Left hindlimb (tissue), 1 donor: ENCODE measurements at regions not wholly inside any gene's neighbourhood (a gene's known extent, or its start where the extent isn't known, plus 50 kb on each side); places are given as distances from the start of the nearest gene placed in this dataset.

Source experiments
- DNase-seq: peaks from one replicate; pipeline ENCODE4 v3.0.0-alpha.2; 2018

DNA sequence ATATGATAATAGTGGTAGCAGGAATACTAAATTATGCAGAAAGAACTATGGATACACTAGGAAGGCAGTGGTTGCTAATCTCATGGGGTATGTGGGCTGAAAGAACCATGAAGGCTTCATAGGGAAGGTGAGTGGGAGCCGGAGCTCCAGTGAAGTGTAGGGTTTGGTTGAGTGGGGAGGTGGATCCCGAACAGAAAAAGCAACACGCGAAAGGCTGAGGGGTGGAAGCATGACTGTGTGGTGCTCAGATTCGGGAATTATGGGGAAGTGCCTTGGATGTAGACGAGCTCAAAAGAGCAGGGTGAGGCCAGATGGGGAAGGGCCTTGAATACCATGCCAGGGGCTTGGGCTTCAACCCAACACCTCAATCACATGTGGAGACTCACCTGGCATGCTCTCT lies 715.1 kb downstream of the TYW1 start:
- no peak for DNase-seq

DNA sequence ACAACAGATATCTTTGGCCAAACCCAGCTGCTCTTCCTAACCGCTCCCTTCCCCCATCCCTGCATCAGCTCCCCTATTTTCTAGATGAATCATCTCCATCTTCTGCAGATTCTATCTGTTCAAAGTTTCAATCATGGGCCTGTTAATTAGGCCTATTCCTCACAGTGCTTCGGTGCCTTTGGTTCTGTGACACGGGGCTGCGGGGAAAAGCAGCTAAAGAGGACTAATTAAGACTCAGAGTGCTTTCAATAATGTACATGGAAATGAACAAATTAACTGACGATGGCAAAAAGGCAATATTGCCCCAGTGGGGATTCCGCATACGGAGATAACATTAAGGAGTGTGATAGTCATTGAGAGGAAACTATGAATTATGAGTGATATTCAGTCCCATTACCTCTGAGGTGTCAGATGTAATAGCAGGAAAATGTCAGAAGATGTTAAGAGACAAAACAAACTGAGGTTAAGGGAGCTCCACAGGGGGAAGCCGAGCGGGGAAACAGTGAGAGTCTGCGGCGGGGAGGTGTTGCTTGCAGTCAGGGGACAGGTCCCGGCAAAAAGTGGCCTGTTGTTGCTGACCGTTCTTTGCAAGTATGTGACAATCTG lies 716.9 kb downstream of the TYW1 start:
- DNase-seq: no peak

DNA sequence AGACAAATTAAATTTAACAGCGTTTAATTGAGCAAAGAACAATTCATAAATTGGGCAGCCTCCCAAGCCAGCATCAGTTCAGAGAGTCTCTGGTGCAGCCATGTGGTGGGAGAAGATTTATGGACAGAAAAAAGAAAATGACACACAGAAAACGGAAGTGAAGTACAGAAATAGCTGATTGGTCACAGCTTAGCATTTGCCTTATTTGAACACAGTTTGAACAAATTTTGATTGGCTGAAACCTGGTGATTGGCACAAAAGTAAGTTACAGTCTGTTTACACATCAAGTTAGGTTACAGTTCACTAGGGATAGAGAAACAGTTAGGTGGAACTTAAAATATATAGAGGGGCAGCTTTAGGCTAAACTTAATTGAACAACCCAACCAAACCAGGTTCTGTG lies 720.1 kb downstream of the TYW1 start:
- no peak for DNase-seq

DNA sequence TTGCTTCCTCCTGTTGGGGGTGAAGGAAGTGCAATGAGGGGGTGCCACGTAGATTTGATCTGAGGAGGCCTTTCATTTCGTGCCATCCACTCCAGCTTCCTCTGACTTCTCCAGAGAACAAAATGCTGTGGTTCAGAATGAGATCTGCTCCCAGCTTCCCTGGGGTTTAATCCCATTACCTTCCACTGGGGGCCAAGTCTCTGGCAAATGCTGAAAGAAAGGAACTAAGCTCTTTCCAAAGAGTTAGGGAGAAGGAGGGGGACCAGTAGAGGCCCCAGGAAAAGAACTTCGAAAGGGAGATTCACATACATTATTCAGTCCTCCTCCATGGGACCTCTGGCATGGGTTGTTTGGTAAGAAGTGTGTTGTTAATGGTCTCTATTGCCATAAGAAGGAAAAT lies 727.0 kb downstream of the TYW1 start:
- DNase-seq: no peak

DNA sequence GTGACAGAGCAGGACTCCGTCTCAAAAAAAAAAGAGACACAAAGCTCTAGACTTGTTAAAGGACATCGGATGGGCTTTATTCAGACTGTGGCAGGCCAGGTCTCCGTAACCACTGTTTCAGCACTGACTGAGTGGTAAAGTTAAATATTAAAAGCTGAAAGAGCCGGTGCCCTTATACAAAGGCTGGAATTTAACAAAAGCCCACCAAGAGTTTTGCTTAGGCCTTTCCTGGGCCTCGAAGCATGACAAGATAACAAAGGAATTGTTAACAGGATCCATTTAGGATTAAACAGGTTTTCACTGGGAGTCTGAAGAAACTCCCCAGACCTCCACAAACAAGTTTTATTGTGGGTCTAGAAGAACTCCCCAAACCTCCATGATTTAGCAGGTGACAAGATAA lies 727.8 kb downstream of the TYW1 start:
- no peak for DNase-seq

DNA sequence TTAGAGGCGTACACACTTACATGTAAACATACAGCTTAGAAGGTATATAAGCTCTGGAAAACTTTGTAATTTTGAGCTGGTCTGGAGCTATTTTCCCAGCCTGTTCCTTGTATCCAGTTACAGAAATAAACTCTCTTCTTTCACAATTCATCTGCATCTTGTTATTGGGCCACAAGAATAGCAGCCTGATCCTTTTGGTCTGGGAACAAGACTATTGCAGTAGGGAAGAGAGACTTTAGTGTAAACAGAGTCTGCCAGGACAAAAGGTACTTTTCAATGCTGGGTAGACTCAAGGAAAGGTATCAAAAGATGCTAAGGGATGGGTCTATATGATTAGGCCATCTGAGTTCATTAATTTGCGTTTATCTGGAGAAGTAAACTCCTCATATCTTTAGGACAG lies 728.3 kb downstream of the TYW1 start:
- no peak for DNase-seq

DNA sequence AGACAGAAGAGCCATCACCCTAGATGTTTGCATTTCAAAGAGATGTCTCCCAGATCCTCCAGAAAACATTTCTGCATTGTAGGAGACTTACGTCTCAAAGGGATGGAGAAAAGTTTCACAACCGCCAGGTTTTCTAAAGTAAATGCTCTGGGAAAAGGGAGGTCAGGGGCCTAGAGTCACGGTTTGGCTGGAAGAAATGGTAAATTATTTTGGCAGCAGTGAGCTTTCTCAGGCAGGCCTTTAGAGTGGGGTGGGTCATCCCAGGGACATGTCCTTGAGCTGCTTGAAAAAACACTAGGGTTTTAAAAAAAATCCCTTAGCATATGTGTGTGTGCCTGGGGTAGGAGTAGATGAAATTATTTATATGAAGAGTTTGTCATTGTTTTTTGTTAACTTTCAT lies 728.8 kb downstream of the TYW1 start:
- no peak for DNase-seq

DNA sequence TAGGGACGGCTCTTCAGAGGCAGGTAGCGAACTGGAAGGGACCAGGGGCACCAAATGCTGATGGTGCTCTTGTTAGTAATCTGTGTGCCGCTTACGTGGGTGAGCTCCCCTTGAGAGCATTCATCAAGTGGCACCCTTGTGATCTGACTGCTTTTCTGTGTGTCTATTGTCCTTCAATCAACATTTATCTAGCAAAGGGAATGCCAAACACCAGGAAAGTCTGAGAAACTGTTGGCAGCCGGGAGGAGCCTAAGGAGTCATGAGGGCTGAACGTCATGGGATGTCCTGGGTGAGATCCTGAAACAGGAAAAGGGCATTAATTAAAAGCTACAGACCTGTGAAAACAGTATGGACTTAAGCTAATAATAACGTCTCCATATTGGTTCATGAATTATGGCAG lies 733.1 kb downstream of the TYW1 start:
- no peak for DNase-seq

DNA sequence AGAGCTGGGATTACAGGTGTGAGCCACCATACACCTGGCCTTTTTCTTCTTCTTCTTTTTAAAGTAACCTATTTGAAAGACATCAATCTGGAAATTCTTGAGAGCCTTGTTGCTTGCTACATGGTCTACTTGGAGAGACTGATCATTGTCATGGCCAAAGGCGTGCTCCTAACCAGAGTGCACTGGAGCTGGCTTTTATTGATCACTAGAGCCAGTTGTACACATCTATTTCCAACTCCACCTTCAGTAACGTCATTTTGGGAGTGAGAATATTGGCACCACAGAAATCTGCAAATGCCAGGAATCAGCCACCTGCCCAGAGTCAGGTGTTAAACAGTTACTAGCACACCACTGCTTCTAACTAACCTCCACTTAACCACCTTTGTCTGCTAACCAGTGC lies 735.1 kb downstream of the TYW1 start:
- DNase-seq: no peak

DNA sequence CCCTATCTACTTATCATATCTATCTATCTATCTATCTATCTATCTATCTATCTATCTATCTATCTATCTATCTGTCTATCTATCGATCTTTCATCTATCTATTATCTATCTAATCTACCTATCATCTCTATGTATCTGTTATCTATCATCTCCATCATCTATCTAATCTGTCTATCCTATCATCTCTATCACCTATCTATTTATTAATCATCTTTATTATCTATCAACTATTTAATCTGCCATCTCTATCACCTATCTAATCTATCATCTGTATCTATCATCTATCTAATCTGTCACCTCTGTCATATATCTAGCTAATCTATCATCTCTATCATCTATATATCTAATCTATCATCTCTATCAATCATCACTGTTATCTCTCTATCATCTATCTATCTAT lies 736.3 kb downstream of the TYW1 start:
- DNase-seq: no peak

DNA sequence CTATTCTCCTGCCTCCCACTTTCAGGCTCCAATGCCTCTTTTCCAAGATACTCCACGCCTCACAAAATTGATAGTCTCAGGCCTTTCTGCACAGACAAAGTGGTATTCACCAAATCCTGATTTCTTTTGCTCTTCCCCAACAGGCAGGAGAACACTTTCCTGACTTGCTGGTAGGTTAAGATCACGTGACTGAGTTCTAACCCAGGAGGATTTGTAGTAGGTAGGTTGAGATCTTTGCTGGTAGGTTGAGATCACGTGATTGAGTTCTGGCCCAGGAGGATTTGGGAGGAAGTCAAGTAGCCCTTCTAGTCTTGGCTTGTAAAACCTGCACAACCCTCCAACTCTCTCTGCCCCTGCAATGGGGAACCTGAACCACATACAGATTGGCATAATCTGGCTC lies 741.5 kb downstream of the TYW1 start:
- DNase-seq: no peak

DNA sequence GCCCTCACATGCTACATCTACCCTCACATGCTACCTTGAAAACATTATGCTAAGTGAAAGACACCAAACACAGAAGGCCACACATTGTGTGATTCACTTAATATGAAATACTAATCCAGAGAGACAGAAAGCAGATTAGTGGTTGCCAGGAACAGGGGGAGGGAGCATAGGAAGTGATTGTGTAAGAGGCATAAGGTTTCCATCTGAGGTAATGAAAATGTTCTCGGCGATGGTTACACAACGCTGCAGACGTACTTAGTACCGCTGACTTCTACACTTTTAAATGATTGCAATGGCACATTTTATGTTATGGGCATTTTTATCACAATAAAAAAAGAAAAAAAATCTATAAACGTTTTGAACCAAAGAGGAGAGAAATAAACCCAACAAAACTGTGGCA lies 742.3 kb downstream of the TYW1 start:
- DNase-seq: no peak

DNA sequence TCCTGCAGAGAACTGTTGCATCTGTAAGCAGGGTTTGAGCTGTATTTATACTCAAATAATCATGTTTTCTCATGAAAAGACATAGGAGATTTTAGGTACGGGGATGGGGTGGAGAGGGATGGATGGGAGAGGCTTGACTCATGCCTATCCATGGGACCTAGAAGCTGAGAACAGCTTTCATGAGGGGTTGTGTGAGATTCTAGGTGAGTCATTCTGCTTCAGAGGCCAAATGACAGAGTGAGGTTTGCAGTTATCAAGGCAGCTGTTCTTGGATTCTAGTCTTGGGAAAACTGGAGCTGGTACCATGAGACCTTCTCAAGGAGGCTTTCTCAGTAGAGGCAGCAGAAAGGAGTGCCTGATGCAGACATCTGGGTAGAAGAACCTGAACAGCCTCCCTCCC lies 746.9 kb downstream of the TYW1 start:
- DNase-seq: no peak

DNA sequence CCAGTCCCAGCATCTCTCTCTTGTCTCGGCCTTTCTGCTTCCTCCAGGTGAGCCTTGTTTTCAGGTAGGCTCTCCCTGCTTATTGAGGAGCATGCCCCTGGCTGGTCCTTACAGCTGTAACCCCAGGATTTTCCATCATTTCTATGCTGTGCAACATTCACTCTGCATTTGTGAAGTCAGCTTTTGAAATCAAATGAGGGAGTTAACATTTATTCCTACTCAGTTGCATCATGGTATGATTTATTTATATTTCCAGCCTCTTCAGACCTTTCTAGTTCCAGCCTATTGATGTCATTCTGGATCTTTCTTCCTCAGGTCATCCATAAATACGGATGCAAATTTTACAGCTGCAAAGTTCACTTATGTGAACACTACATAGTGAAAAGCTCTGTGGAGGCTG lies 755.6 kb downstream of the TYW1 start:
- no peak for DNase-seq

DNA sequence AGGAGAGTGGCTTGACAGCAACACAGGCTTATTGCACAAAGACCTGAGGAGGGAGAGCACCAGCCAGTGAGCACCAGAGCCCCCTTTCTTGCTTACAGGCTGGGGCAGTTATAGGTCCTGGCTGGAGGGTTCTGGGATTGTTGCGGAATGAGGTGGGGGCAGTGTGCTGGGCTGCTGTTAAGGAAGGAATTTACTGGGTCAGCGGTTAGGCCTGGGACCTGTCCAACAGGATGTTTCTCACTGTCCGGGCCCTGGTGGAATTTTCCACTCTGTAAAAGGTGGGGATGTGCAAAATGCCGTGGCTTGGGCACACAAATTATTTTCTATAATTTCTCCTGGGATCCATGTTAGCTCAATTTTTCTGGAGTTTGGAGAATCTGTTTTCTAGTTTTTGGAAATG lies 757.3 kb downstream of the TYW1 start:
- no peak for DNase-seq

DNA sequence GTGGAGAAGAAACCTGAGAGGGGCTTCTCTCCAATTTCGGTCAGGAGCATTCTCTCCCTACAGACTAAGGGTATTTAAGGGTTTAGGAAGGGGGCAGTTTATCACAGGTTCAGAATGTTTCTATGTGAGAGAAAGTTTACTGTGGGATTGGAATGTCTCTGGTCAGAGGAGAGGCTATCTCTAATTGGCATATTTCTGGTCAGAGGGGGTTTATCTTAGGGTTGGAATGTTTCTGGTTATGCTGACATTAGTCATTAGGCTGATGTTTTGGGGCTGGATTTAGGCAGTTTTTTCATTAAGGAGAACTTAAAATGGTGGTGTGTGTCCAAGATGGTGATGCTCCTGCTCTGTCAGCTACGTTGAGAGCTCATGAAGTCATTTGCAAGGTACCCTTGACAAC lies 758.0 kb downstream of the TYW1 start:
- no peak for DNase-seq

DNA sequence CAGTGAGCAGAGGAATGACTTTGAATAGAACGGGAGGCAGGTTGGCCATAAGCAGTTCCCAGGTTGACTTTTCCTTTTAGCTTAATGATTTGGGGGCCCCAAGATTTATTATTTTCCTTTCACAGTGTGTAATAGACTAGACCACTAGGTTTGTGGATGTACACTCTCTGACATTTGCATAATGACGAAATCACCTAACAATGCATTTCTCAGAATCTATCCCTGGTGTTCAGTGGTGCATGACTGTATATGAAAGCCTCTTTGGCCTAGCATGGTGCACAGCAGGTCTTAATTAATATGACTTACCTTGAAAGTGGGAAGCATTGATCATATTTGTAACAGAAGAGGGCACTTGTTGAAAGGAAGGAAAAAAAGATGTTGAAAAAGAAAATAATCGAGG lies 761.9 kb downstream of the TYW1 start:
- DNase-seq: no peak

DNA sequence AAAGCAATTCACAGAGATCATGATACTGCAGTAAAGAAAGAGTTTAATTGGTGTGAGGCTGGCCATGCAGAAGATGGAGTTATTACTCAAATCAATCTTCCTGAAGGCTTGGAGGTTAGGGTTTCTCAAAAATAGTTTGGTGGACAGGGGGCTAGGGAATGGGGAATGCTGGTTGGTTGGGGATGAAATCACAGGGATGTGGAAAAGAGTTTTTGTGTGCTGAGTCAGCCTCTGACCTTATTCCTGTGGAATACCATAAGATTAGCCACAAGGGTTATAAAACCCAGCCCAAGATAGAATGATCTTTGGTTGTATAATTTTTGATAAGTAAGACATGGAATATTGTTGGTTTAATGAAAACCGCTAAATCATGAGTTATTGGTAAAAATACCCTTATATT lies 764.3 kb downstream of the TYW1 start:
- DNase-seq: no peak

DNA sequence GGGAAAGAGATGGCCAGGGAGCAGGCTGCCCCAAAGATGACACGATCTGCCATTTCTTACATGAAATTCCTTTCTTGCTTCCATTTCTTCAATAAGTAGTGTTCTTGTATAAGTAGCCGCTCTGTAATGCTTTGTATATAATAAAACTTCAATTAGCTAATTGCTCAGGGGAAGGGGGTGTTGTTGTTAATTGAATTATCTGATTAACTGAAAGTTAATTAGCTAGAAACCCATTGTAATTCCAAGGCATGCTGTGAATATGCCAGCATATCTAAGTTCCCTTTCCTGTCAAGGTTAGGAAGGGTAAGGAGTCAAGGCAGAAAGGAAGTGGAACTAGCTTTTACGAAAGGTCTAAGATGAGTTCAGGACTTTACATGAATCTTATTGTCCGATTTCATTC lies 765.9 kb downstream of the TYW1 start:
- no peak for DNase-seq

DNA sequence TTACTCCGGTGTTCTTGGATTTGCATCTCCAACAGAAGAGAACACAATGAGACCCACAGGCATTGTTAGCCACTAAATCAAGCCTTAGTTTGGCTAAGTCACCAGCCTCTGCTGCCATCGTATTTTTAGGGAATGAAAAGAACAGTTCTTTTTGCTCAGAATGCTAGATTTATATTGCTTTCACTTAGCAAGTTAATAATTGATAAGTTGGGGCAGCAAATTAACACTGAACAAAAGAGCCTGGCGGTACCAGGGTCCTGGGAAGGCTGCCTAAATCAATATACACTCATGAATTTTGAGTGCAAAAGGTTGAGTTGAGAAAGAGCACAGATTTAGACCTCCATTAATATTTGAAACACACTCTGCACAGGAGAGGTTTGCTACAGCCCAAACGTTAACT lies 767.7 kb downstream of the TYW1 start:
- DNase-seq: no peak

DNA sequence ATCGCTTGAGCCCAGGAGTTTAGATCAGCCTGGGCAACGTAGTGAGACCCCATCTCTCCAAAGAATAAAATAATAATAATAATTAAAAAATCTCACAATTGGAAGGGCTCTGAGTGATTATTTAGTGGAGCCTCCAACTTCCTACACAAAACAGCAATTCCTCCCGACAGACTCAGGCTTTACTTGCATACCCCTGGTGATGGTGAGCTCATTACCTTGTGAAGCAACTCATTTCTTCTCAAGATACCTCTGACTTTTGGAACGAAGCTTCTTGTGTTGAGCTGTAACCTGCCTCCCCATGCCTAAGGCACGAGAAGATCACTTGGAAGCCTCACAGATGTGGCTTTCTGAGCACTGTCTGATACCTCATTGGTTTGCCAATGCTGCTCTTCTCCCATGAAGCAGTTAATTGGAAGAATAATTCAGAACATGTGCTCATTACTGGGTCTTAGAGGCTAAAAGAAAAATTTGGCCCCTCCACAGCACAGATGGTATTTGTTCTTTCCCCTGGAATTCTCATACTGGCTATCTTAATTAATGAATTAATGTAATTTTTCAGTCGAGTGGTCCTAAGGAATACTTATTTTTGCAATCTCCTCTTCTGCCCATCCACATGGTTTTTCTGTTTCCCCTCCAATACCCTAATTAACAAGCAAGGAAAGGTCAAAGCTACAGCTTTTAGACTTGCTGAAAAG lies 769.0 kb downstream of the TYW1 start:
- DNase-seq: no peak

DNA sequence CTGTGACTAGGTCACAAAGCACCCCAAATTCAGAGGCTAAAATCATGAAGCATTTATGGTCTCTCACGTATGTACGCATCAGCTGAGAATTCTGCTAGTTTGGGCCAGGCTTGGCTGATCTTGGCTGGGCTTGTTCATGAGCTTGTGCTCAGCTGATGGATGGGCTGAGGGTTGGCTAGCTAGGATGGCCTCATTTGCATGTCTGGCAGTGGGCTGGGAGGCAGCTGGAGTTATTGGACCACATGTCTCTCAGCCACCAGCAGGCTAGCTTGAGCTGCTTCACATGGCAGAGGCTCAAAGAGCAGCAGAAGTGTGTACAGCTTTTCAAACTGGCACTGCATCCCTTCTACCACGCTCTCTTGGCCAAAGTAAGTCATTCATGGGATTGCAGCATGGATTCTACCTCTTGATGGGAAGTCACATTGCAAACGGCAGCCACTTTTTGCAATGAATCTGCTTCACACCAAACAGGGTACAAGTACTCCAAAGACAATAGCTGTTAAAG lies 770.3 kb downstream of the TYW1 start:
- no peak for DNase-seq

DNA sequence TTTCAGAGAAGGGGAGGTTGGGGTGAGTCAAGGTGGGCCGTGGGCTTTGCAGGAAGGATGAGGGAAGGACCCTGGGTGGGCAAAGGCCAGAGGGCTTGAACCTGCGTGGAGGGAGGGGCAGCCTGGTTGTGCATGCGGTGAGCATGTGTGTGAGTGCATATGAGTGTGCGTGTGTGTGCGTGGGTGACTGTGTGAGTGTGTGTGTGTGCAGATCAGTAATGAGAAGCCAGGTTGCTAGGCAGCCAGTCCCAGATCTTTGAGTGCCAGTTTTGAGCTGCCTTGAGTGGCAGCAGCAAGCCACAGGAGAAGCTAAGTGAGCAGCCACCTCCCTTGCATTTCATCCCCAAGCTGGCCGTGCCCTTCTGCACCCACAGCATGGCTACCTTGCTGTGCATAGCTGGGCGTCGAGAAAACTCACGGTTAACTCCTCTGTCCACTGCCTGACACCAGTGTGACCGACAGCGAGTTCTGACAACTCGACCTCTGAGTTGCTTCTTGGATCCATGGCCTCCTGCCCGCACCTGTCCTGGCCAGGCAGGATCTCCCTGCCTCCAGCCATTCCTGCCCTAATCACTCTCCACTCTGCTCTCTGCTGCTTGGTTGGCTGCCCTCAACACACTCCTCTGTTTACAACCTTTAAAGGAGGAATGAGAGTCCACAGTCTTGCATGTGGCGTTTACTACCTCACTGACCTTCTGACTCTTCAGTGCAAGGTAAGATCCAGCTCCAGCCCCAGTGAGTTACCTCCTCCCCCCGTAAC lies 775.4 kb downstream of the TYW1 start:
- DNase-seq: no peak

DNA sequence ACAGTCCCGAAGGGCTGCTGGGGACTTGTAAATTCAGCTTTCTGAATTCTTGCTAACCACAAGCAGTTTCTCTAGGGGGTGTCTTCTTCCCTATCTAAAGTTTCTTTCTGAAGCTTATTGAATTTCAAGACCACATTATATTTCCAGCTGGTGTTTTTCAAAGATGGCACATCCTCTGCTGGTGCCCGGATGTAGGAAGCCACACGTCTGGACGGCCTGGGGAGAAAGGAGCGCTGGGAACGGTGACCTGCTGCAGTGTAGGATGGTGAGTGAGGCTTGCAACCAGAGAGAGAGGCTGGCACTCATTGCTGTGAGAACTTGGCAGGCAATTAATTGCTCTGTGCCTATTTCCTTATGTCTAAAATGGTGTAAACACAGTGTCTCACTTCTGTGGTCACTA lies 776.4 kb downstream of the TYW1 start:
- DNase-seq: no peak
